Hippocampal formation (tissue), 2 donors: ENCODE measurements at regions not wholly inside any gene's neighbourhood (a gene's known extent, or its start where the extent isn't known, plus 50 kb on each side); places are given as distances from the start of the nearest gene placed in this dataset.
A peak's percentile ranks its signal among the peaks of the same experiment; 100 is the strongest.

Source experiments
- DNase-seq, 2 donors: peaks; one replicate each; lab custom pipeline; 2025; lab: John Stamatoyannopoulos, UW

DNA sequence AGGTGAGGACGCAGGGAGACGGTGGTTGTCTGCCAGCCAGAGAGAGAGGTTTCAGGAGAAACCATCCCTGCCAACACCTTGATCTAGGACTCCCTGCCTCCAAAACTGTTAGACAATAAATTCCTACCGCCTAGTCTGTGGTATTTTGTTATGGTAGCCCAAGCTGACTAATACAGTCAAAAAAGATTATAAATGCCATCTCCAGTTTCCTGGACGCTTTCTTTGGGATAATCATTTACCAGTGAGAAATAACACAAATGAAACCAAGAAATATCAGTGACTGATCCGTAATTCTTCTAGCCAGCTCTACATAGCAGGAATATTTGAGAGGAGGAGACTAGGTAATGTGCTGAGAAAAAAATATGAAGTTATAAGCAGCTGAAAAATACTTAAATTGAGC, 707.8 kb upstream of the LMCD1 start:
- no peak for DNase-seq

GRCh38 chr3:7798276-7798675, 703.3 kb upstream of the LMCD1 start:
- no peak for DNase-seq

DNA sequence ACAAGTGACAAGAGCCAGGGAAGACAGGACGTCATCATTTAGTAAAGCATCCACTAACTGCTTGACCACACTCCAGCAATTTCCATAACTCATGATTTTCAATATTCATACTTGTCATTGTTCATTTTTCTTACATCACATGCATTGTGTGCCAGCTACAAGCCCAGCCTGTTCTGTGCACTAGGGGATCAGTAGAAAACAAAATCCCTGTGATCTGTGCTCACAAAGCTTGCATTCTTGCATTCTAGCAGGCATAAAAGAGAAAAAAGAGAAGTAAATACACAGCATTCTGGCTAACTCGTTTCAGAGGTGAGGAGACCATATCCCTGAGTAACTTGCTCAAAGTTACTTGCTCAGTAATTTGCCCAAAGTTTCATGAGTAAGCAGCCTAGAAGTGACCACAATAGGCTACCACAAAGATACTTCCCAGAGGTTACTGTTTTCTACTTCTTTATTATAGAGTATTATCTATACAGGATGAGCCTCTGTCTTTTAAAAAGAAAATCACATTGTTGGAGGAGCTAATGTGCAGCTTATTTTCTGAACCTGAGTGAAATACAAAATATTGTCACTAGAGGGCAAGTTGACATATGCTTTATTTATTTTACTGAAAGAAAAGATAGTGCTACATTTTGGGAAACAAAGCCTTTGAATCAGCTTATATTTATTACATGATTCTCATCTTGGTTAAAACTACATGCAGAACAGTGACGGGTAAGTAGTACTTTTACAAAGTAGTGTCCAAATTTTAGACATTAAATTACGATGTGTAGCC, 701.4 kb upstream of the LMCD1 start:
- DNase-seq, result peak in 1 of 2 donors; percentile 56

DNA sequence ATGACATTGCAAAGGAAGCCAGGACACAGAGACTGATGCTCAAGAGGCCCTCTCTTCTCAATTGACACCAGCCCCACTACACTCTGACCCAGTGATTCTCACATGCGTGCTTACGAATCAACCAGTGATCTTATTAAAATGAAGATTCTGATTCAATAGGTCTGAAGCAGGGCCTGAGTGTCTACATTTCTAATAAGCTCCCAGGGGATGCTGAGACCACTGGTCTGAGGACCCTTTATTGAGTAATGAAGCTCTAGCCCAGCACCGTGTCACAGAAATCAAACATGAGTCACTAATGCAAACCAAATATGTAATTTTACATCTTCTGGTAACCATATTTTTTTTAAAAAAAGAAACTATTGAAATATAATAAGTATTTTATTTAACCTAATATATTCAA, 689.1 kb upstream of the LMCD1 start:
- no peak for DNase-seq

- DNase-seq, result no peak
Observed at GRCh38 chr3:7813365-7813764, 688.3 kb upstream of the LMCD1 start.

DNA sequence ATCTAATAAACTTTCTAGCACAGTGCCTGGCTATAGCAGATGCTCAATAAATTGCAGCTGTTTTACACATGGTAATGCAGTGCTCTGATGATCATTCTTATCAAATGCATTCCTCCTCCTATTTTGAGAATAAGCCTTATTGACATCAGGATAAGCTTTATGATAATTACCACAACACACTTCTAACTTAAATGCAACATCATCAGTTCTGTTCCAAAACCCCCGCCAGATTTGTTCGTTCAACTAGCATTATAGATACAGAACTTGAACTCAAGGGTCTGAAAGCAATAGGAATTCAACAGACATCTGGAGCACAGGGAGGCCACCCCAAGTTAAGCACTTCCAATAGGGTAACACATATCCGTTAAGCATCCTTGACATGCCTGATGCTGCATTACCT, 684.4 kb upstream of the LMCD1 start:
- no peak for DNase-seq

- no peak for DNase-seq
Observed at GRCh38 chr3:7820969-7821368, 680.7 kb upstream of the LMCD1 start.

DNA sequence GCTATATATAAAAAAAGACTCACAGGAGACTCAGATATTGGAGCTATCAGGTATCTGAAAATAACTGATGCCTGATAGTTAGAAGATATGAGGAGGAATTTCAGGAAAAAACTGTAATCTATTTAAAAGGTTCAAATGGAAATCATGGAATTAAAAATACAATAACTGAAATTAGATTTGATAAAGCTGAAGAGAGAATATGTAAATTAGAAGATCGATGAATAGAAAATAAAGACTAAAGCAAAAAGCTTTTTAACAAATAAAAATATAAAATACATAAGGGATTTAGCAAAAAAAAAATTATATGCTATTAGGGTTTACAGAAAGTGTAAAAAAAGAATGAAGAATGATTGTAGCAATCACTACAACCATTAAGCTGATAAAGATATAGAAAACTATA, 679.8 kb upstream of the LMCD1 start:
- DNase-seq, result no peak

GRCh38 chr3:7841451-7841850, 660.2 kb upstream of the LMCD1 start:
- DNase-seq, result no peak

DNA sequence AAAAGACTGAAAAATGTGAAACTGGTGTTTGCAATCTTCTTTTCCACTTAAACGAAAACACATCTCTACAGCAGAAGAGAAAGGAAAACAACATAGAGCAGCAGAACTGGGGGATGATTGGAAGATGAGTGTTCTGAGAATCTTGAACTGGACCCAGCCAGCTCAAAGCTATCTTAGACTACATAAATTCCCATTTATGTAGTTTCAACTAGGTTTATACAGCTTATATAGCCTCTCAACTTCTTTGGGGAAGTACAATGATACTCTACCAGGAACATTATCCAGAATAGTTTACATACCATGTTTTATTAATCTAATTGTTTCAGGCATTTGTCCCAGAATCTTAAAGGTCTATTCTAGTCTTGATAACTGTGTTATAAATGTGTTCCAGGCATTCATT, 658.2 kb upstream of the LMCD1 start:
- no peak for DNase-seq

- DNase-seq, result no peak
Observed at GRCh38 chr3:7847021-7847420, 654.6 kb upstream of the LMCD1 start.

- DNase-seq, result no peak
Observed at GRCh38 chr3:7847521-7847920, 654.1 kb upstream of the LMCD1 start.

- DNase-seq, result no peak
Observed at GRCh38 chr3:7854266-7854665, 647.4 kb upstream of the LMCD1 start.

- no peak for DNase-seq
Observed at GRCh38 chr3:7854721-7855120, 646.9 kb upstream of the LMCD1 start.

DNA sequence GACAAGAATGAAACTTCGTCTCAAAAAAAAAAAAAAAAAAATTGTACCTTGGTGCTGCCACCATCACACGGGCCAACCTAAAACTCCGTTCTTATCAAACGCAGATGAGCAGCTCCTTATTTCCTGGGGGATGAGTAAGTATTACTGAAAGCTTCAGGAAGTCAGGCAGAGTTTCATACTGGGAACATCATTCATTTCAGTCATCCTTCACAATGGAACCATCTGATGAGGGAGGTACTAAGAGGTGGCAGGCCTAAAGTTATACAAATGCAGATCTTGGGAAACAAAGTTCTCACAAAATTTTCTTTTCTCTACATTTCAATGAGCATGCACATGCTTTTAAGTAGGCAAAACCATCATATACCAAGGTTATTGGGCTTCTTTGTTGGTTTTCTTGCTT, 636.0 kb upstream of the LMCD1 start:
- no peak for DNase-seq

GRCh38 chr3:7867587-7867986, 634.0 kb upstream of the LMCD1 start:
- DNase-seq, result no peak

DNA sequence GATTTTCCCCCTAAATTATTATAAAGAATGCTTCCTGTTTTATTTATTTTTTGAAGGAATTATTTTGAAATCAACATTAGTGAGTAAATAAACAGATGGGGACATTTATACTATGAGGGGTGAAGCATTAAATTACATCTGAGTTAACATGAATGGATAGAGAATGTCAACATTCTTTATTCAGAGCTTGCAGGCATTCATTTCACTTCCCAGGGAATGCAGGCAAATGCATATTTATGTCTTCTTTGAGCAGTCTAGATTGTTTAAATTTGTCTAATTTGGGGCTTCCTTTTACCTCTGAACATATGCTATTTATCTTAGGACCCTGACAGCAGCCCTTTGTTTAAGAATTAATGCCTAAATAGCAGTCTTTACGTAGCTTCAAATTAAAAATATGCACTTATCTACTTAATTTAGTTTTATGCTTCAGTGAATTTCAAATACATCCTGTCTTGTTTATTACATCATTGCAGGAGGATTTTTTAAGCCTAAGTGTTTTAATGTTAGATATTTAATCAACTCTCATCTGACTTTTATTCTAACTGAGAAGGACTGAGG, 630.5 kb upstream of the LMCD1 start:
- DNase-seq, result no peak

- no peak for DNase-seq
Observed at GRCh38 chr3:7874116-7874515, 627.5 kb upstream of the LMCD1 start.

DNA sequence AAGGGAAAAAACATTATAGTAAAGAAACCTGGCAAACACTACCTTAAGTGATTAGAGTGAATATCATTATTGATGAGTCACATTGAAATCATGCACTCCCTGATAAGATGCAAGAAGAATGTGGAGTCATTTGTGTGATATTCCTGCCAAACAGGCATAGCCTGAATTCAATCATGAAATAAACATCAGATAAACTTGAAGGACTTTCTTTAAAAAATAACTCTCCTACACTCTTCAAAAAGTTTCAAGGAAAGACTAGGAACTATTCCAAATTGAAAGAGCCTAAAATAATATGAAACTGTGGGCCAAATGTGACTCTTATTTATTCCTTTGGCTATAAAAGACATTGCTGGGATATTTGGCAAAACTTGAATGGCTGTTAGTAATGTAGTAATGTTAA, 625.7 kb upstream of the LMCD1 start:
- no peak for DNase-seq

DNA sequence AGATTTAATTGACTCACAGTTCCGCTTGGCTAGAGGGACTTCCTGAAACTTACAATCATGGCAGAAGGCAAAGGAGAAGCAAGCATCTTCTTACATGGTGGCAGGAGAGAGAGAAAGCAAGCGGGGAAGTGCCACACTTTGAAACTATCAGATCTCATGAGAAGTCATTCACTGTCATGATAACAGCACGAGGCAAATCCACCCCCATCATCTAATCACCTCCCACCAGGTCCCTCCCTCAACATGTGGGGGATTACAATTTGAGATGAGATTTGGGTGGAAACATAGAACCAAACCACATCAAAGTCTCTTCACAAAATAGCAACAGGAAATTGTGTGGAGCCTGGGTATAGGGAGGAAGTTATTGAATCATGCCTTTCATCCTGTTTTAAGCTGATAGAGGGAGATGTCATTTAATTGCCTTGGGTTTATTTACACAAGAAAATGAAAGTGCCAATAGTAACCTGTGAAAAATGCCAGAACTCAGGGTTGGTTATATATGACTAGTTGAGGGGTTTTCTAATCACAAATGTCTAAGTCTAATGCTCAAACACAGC, 624.8 kb upstream of the LMCD1 start:
- no peak for DNase-seq

GRCh38 chr3:7877312-7877711, 624.3 kb upstream of the LMCD1 start:
- no peak for DNase-seq

GRCh38 chr3:7879572-7879971, 622.1 kb upstream of the LMCD1 start:
- DNase-seq, result no peak

DNA sequence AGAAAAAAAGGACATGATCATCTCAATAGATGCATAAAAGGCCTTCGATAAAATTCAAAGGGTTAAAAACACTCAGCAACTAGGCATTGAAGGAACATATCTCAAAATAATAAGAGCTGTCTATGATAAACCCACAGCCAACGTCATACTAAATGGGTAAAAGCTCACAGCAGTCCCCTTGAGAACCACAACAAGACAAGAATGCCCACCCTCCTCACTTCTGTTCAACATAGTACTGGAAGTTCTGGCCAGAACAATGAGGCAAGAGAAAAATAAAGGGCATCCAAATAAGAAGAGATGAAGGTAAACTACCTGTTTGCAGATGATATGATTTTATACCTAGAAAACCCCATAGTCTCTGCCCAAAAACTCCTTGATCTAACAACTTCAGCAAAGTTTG, 619.7 kb upstream of the LMCD1 start:
- no peak for DNase-seq

- peak; percentile 14 to 37 for DNase-seq
Observed at GRCh38 chr3:7897655-7898054, 604.0 kb upstream of the LMCD1 start.
